DOHH2 (cell line): ENCODE measurements at regions not wholly inside any gene's neighbourhood (a gene's known extent, or its start where the extent isn't known, plus 50 kb on each side); places are given as distances from the start of the nearest gene placed in this dataset.
"Not testable (repeated sequence)": the region's sequence is repeated elsewhere in the genome, so short reads cannot be mapped to it uniquely, and the experiment has no call there.

Source experiments
- H3F3A ChIP-seq: fragments of 200-600 bp; sonication (generic), shearing (Covaris generic); 2 replicates; pipeline ENCODE4 v1.6.0; 2016; ENCODE audit warnings: antibody characterized with exemption, mild to moderate bottlenecking; ENCODE audit not compliant: control insufficient read depth, insufficient read depth
- H3K27ac ChIP-seq: fragments of 200-600 bp; sonication (generic); 2 replicates; pipeline ENCODE4 v1.5.1; 2014; ENCODE audit warnings: low read depth, mild to moderate bottlenecking, low read length, moderate library complexity
- H3K27me3 ChIP-seq: fragments of 200-600 bp; sonication (generic); 2 replicates; pipeline ENCODE4 v1.6.1; 2014; ENCODE audit warnings: mild to moderate bottlenecking, low read length, mixed read lengths; ENCODE audit not compliant: control insufficient read depth
- H3K36me3 ChIP-seq: fragments of 200-600 bp; sonication (generic); 2 replicates; pipeline ENCODE4 v1.6.1; 2014; ENCODE audit warnings: mild to moderate bottlenecking, low read length, moderate library complexity, mixed read lengths; ENCODE audit not compliant: control insufficient read depth
- H3K4me1 ChIP-seq: fragments of 200-600 bp; sonication (generic); 2 replicates; pipeline ENCODE4 v1.6.1; 2014; ENCODE audit warnings: mild to moderate bottlenecking, low read length, mixed read lengths; ENCODE audit not compliant: control insufficient read depth
- H3K4me2 ChIP-seq: fragments of 200-600 bp; sonication (generic); 2 replicates; pipeline ENCODE4 v1.6.0; 2014; ENCODE audit warnings: mild to moderate bottlenecking, low read length, moderate library complexity
- H3K4me3 ChIP-seq: fragments of 200-600 bp; sonication (generic); 2 replicates; pipeline ENCODE4 v1.5.1; 2014; ENCODE audit warnings: mild to moderate bottlenecking, low read length, mixed read lengths
- H3K79me2 ChIP-seq: fragments of 200-600 bp; sonication (generic); 2 replicates; pipeline ENCODE4 v1.6.1; 2014; ENCODE audit warnings: mild to moderate bottlenecking, low read length, mixed read lengths; ENCODE audit not compliant: control insufficient read depth
- H3K9me2 ChIP-seq: fragments of 200-600 bp; sonication (generic); replicated peaks from 2 replicates; pipeline ENCODE4 v1.6.1; 2014; ENCODE audit warnings: mild to moderate bottlenecking, low read length, mixed read lengths; ENCODE audit not compliant: control insufficient read depth
- H3K9me3 ChIP-seq: fragments of 200-600 bp; sonication (generic); 2 replicates; pipeline ENCODE4 v1.6.1; 2014; ENCODE audit warnings: antibody characterized with exemption, low read length, mixed read lengths; ENCODE audit not compliant: control insufficient read depth, insufficient read depth
- H4K20me1 ChIP-seq: fragments of 200-600 bp; sonication (generic); 2 replicates; pipeline ENCODE4 v1.6.0; 2014; ENCODE audit warnings: low read depth, mild to moderate bottlenecking, antibody characterized with exemption, low read length, moderate library complexity; ENCODE audit not compliant: control insufficient read depth, insufficient read depth
- EZH2phosphoT487 ChIP-seq: fragments of 200-600 bp; sonication (generic); IDR thresholded peaks from 2 replicates; pipeline ENCODE4 v1.6.1; 2017; ENCODE audit warnings: borderline replicate concordance, mild to moderate bottlenecking, antibody characterized with exemption, low read length, moderate library complexity, mixed read lengths
- TF ChIP-seq, protein P1 (sequence below): fragments of 200-600 bp; sonication (generic); IDR thresholded peaks from one replicate; pipeline ENCODE4 v1.5.1; 2014; ENCODE audit warnings: antibody characterized with exemption, mild to moderate bottlenecking, low read depth, low read length; ENCODE audit not compliant: poor library complexity, severe bottlenecking

- H3K36me3 ChIP-seq = no peaks in the 10 kb centered on the region
- no peaks in the 10 kb centered on the region for H3K79me2 ChIP-seq
- H3K4me1 ChIP-seq = no peaks in the 10 kb centered on the region
- no peaks in the 10 kb centered on the region for H3K9me2 ChIP-seq
- H3K9me3 ChIP-seq = no peaks in the 10 kb centered on the region
- H3K4me2 ChIP-seq = no peak overlapping the region
- H3K4me3 ChIP-seq = no peak overlapping the region
- no peaks in the 10 kb centered on the region for H3K27me3 ChIP-seq
- H3F3A ChIP-seq = no peaks in the 10 kb centered on the region
- TF ChIP-seq EZH2phosphoT487 = no peak
- TF ChIP-seq, protein P1, sequence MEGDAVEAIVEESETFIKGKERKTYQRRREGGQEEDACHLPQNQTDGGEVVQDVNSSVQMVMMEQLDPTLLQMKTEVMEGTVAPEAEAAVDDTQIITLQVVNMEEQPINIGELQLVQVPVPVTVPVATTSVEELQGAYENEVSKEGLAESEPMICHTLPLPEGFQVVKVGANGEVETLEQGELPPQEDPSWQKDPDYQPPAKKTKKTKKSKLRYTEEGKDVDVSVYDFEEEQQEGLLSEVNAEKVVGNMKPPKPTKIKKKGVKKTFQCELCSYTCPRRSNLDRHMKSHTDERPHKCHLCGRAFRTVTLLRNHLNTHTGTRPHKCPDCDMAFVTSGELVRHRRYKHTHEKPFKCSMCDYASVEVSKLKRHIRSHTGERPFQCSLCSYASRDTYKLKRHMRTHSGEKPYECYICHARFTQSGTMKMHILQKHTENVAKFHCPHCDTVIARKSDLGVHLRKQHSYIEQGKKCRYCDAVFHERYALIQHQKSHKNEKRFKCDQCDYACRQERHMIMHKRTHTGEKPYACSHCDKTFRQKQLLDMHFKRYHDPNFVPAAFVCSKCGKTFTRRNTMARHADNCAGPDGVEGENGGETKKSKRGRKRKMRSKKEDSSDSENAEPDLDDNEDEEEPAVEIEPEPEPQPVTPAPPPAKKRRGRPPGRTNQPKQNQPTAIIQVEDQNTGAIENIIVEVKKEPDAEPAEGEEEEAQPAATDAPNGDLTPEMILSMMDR = no peak
- no peaks in the 10 kb centered on the region for H4K20me1 ChIP-seq
- H3K27ac ChIP-seq = no peak overlapping the region
Measured at GRCh38 chr12:33834672-33835071, 187.6 kb upstream of the ALG10 start.

DNA sequence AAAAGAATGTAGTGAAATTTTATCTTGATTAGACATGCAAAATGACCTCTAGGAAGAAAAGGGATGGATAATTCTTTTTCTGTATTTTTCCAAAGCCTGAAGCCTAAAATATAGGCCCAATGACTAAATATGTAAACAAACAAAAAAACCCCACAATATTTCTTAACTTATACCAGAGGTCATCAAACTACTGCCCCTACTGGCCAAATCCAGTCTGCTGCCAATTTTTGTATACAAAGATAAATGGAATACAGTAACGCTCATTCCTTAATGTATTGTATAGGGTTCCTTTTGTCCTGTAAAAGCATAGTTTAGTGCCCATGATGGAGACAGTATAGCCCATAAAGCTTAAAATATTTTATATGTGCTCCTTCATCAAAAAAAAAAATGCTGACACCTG is 145.7 kb upstream of the ALG10 start:
- Histone ChIP-seq H3K27ac (no peak overlapping the region), H3K4me3 (no peak overlapping the region), H3K4me1 (no peaks in the 10 kb centered on the region), H3K36me3 (no peaks in the 10 kb centered on the region), H3F3A (no peaks in the 10 kb centered on the region), H3K79me2 (no peaks in the 10 kb centered on the region), H3K4me2 (no peak overlapping the region), H3K27me3 (no peaks in the 10 kb centered on the region), H4K20me1 (no peaks in the 10 kb centered on the region), H3K9me3 (no peaks in the 10 kb centered on the region), H3K9me2 (no peaks in the 10 kb centered on the region)
- TF ChIP-seq EZH2phosphoT487 = no peak
- TF ChIP-seq, protein P1 = no peak

DNA sequence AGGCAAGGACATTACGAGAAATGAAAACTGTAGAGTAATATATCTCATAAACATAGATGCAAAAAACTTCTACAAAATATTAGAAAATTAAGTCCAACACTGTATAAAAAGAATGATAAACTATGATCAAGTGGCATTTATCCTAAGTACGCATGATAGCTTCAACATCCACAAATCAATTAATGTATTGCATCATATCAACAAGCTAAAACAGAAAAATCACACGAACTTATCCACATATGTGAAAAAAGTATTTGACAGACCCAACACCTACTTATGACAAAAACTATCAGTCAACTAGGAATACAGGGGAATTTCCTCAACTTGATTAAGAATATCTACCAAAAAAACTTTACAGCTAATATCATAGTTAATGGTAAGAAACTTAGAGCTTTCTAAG is 129.9 kb upstream of the ALG10 start:
- H3K4me2 ChIP-seq = no peak overlapping the region
- no peak overlapping the region for H3K4me3 ChIP-seq
- no peaks in the 10 kb centered on the region for H3K27me3 ChIP-seq
- no peaks in the 10 kb centered on the region for H3K36me3 ChIP-seq
- no peaks in the 10 kb centered on the region for H3K9me2 ChIP-seq
- no peaks in the 10 kb centered on the region for H3K79me2 ChIP-seq
- no peaks in the 10 kb centered on the region for H4K20me1 ChIP-seq
- no peaks in the 10 kb centered on the region for H3K4me1 ChIP-seq
- no peaks in the 10 kb centered on the region for H3K9me3 ChIP-seq
- H3K27ac ChIP-seq = no peak overlapping the region
- H3F3A ChIP-seq = no peaks in the 10 kb centered on the region
- no peak for TF ChIP-seq EZH2phosphoT487
- TF ChIP-seq, protein P1 = no peak

DNA sequence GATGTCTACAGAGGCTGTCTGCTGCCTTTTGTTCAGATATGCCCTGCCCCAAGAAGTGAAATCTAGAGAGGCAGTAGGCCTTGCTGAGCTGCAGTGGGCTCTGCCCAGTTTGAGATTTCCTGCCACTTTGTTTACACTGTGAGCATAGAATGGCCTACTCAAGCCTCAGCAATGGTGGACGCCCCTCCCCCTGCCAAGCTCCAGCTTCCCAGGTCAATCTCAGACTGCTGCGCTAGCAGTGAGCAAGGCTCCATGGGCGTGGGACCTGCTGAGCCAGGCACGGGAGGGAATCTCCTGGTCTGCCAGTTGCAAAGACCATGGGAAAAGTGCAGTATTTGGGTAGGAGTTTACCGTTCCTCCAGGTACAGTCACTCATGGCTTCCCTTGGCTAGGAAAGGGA is 101.8 kb upstream of the ALG10 start:
- H3K9me3 ChIP-seq, H3K27me3 ChIP-seq, H3K4me2 ChIP-seq, H3F3A ChIP-seq, H3K79me2 ChIP-seq, H4K20me1 ChIP-seq, H3K4me3 ChIP-seq, H3K36me3 ChIP-seq, H3K27ac ChIP-seq, H3K9me2 ChIP-seq, H3K4me1 ChIP-seq: not testable (repeated sequence)
